ENCODE measurements at regions not wholly inside any gene's neighbourhood (a gene's known extent, or its start where the extent isn't known, plus 50 kb on each side); places are given as distances from the start of the nearest gene placed in this dataset.

- TF ChIP-seq CTCF (IDR thresholded peaks at IDR 0.05), result no peak
- TF ChIP-seq POLR2A (IDR thresholded peaks at IDR 0.05), result no peak
These were observed 236.4 kb downstream of the BUD13 start for GRCh38 chr11:116536416-116536815.
